ENCODE measurements at regions not wholly inside any gene's neighbourhood (a gene's known extent, or its start where the extent isn't known, plus 50 kb on each side); places are given as distances from the start of the nearest gene placed in this dataset.

- TF ChIP-seq POLR2A (IDR thresholded peaks at IDR 0.05) (no peak), CTCF (IDR thresholded peaks at IDR 0.05) (no peak)
Observed at GRCh38 chr16:9259914-9260608, 168.6 kb downstream of the HAPSTR1 start.
